Panc1 (cell line): ENCODE measurements at regions not wholly inside any gene's neighbourhood (a gene's known extent, or its start where the extent isn't known, plus 50 kb on each side); places are given as distances from the start of the nearest gene placed in this dataset.

Experiments used
- ATAC-seq: fragments of 200-7000 bp; cut with Tn5 transposase; 2 replicates; pipeline ENCODE4 v1.9.1; 2020; ENCODE audit warnings: mild to moderate bottlenecking, moderate library complexity
- BruUV-seq: library from RNA; stranded (reverse); fragments of 400-500 nt; replicated peaks from 2 replicates; lab custom pipeline; 2021; lab: Mats Ljungman, UMichigan
- CTCF ChIA-PET: fragments of 300-600 bp; sonication (Branson Sonifier 250); formaldehyde crosslinking; loops from one replicate; lab custom pipeline; 2022; ENCODE audit warnings: antibody characterized with exemption; lab: Charles Lee
- POLR2A ChIA-PET: fragments of 300-600 bp; sonication (Branson Sonifier 250); formaldehyde crosslinking; loops from one replicate; lab custom pipeline; 2022; ENCODE audit warnings: antibody characterized with exemption; lab: Charles Lee
- DNase-seq: peaks from one replicate; pipeline ENCODE4 v3.0.0-alpha.2; 2010; ENCODE audit warnings: low read depth, low spot score
- H3K27ac ChIP-seq: 2 replicates; pipeline ENCODE4 v1.5.1; 2011; ENCODE audit warnings: mild to moderate bottlenecking, low read length, inconsistent platforms
- H3K27me3 ChIP-seq: fragments of 200-500 bp; sonication (Bioruptor generic); 2 replicates; pipeline ENCODE4 v1.6.0; 2014; ENCODE audit warnings: low read length, inconsistent platforms; ENCODE audit not compliant: control insufficient read depth, insufficient read depth
- H3K36me3 ChIP-seq: fragments of 200-500 bp; sonication (Bioruptor generic); 2 replicates; pipeline ENCODE4 v1.5.1; 2014; ENCODE audit warnings: inconsistent platforms, mild to moderate bottlenecking, low read length, moderate library complexity; ENCODE audit not compliant: control insufficient read depth, insufficient read depth
- H3K4me1 ChIP-seq: 2 replicates; pipeline ENCODE4 v1.5.1; 2011; ENCODE audit warnings: inconsistent platforms, mild to moderate bottlenecking, low read length, moderate library complexity; ENCODE audit not compliant: control insufficient read depth, insufficient read depth
- H3K4me3 ChIP-seq, 2 experiments: 2 replicates each; pipeline ENCODE4 v1.5.1; 2011 to 2012; ENCODE audit warnings: low read depth in 2 of 2, low read length in 2 of 2, mild to moderate bottlenecking in 2 of 2, inconsistent platforms in 1 of 2, moderate library complexity in 1 of 2
- H3K9me3 ChIP-seq: fragments of 200-500 bp; sonication (Bioruptor generic); 2 replicates; pipeline ENCODE4 v1.5.1; 2014; ENCODE audit warnings: low read depth, mild to moderate bottlenecking, inconsistent platforms, low read length, moderate library complexity; ENCODE audit not compliant: control insufficient read depth, insufficient read depth
- POLR2AphosphoS5 ChIP-seq: IDR thresholded peaks from 2 replicates; pipeline ENCODE4 v1.6.1; 2012; ENCODE audit warnings: mild to moderate bottlenecking, low read depth, low read length, moderate library complexity
- SIN3A ChIP-seq: IDR thresholded peaks from 2 replicates; pipeline ENCODE4 v1.6.1; 2012; ENCODE audit warnings: low read depth, mild to moderate bottlenecking, low read length, moderate library complexity, borderline replicate concordance; ENCODE audit not compliant: insufficient read depth
- TCF7L2 ChIP-seq: IDR thresholded peaks from 2 replicates; pipeline ENCODE4 v1.6.1; 2011; ENCODE audit warnings: mild to moderate bottlenecking, low read depth, low read length, inconsistent platforms
- in situ Hi-C: cut with HindIII; loops from 2 replicates; pipeline ENCODE4 v1.10.0; 2016; ENCODE audit warnings: low sequenced_read_pairs, low pct_unique_long_range_greater_than_20kb
- intact Hi-C: fragments of 100-400 bp; cut with micrococcal nuclease; formaldehyde crosslinking; loops from one replicate; pipeline ENCODE4 v1.10.0; 2022; ENCODE audit not compliant: unreplicated experiment
- TF ChIP-seq, protein P1 (sequence below): fragments of 450-650 bp; IDR thresholded peaks from 2 replicates; pipeline ENCODE4 v1.5.1; 2017; ENCODE audit warnings: mild to moderate bottlenecking
- TF ChIP-seq, protein P2 (sequence below), 2 experiments: IDR thresholded peaks; 2 replicates each; pipeline ENCODE4 v1.6.1; 2011 to 2012; ENCODE audit warnings: low read depth in 2 of 2, control low read depth in 1 of 2, low read length in 1 of 2, mild to moderate bottlenecking in 1 of 2, moderate library complexity in 1 of 2; ENCODE audit not compliant: insufficient read depth in 1 of 2

DNA sequence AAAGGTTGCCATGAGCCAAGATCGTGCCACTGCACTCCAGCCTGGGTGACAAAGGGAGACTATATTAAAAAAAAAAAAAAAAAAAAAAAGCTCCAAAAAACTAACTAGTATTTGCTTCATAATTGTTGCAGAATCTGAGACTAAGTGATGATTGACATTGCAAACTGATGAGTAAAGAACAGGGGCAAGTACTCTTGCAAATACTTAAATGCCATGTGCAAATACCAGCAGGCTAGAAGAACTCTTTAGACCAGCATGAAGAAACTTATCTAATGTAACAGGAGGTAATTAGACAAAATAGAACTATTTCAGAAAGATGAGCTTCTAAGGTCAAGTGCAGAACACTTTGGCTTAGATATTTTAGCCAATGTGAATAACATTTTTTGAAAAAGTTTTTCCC, 1368.1 kb downstream of the EFNB2 start:
- Histone ChIP-seq H3K36me3 (no peaks in the 10 kb centered on the region), H3K27ac (no peak overlapping the region), H3K4me1 (no peaks in the 10 kb centered on the region), H3K9me3 (no peaks in the 10 kb centered on the region), H3K4me3 (no peak overlapping the region), H3K27me3 (no peaks in the 10 kb centered on the region)
- ATAC-seq (no peak), DNase-seq (no peak)
- POLR2A ChIA-PET = no interaction called here
- TF ChIP-seq, protein P1, sequence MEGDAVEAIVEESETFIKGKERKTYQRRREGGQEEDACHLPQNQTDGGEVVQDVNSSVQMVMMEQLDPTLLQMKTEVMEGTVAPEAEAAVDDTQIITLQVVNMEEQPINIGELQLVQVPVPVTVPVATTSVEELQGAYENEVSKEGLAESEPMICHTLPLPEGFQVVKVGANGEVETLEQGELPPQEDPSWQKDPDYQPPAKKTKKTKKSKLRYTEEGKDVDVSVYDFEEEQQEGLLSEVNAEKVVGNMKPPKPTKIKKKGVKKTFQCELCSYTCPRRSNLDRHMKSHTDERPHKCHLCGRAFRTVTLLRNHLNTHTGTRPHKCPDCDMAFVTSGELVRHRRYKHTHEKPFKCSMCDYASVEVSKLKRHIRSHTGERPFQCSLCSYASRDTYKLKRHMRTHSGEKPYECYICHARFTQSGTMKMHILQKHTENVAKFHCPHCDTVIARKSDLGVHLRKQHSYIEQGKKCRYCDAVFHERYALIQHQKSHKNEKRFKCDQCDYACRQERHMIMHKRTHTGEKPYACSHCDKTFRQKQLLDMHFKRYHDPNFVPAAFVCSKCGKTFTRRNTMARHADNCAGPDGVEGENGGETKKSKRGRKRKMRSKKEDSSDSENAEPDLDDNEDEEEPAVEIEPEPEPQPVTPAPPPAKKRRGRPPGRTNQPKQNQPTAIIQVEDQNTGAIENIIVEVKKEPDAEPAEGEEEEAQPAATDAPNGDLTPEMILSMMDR = no peak
- TF ChIP-seq, protein P2, sequence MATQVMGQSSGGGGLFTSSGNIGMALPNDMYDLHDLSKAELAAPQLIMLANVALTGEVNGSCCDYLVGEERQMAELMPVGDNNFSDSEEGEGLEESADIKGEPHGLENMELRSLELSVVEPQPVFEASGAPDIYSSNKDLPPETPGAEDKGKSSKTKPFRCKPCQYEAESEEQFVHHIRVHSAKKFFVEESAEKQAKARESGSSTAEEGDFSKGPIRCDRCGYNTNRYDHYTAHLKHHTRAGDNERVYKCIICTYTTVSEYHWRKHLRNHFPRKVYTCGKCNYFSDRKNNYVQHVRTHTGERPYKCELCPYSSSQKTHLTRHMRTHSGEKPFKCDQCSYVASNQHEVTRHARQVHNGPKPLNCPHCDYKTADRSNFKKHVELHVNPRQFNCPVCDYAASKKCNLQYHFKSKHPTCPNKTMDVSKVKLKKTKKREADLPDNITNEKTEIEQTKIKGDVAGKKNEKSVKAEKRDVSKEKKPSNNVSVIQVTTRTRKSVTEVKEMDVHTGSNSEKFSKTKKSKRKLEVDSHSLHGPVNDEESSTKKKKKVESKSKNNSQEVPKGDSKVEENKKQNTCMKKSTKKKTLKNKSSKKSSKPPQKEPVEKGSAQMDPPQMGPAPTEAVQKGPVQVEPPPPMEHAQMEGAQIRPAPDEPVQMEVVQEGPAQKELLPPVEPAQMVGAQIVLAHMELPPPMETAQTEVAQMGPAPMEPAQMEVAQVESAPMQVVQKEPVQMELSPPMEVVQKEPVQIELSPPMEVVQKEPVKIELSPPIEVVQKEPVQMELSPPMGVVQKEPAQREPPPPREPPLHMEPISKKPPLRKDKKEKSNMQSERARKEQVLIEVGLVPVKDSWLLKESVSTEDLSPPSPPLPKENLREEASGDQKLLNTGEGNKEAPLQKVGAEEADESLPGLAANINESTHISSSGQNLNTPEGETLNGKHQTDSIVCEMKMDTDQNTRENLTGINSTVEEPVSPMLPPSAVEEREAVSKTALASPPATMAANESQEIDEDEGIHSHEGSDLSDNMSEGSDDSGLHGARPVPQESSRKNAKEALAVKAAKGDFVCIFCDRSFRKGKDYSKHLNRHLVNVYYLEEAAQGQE (IDR thresholded peaks at IDR 0.05; ENCODE audit: insufficient read depth in 1 of 2, low read depth in 2 of 2, low read length in 1 of 2) = no peak
- TF ChIP-seq POLR2AphosphoS5 = no peak
- TF ChIP-seq SIN3A = no peak
- no peak for TF ChIP-seq TCF7L2
- BruUV-seq = no TSS peak
- CTCF ChIA-PET = no interaction called here
- in situ Hi-C loops (no loop called here), intact Hi-C loops (no loop called here)

DNA sequence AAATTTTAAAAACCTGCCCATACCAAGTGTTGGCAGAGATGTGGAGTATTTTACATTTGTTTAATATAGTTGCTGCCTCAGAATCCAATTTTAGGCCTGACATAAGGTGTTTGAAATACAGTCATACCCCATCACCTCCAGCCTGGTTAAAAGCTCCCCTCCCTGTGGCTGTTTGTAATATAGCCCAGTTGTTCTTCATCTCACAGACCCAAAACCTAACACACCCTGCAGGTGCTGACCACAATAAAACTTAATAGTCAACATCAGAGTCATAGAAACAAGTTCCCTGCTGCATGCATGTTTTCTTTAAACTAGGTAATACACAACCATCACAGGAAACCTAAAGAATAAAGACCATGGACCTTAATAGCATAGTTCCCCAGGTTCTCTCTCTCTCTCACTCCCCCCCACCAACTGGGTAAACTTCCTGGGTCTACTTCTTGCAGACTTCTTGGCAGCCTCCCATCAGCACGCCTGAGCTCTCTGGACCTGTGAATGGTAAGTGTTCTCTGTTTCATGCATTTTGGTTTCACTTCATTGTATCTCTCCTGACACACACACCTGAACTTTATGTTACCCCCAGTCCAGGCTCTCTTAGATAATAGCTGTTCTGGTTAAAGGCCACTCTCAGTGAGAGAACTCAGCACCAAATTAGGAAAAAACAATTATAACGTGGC, 1369.9 kb downstream of the EFNB2 start:
- no peak for TF ChIP-seq SIN3A
- TF ChIP-seq, protein P1 = no peak
- no peak for TF ChIP-seq TCF7L2
- TF ChIP-seq, protein P2 (IDR thresholded peaks at IDR 0.05; ENCODE audit: insufficient read depth in 1 of 2, low read depth in 2 of 2, low read length in 1 of 2) = no peak
- TF ChIP-seq POLR2AphosphoS5 = no peak
- ATAC-seq = no peak
- Histone ChIP-seq H3K4me1 (no peaks in the 10 kb centered on the region), H3K9me3 (no peaks in the 10 kb centered on the region), H3K27ac (no peak overlapping the region), H3K4me3 (no peak overlapping the region), H3K36me3 (no peaks in the 10 kb centered on the region), H3K27me3 (no peaks in the 10 kb centered on the region)
- DNase-seq = no peak
- ChIA-PET POLR2A (no interaction called here), CTCF (no interaction called here)
- BruUV-seq = no TSS peak
- intact Hi-C loops = no loop called here
- in situ Hi-C loops = no loop called here
